ENCODE measurements at regions not wholly inside any gene's neighbourhood (a gene's known extent, or its start where the extent isn't known, plus 50 kb on each side); places are given as distances from the start of the nearest gene placed in this dataset.

- Histone ChIP-seq H3K27me3 (no peaks in the 10 kb centered on the region), H3K9me3 (ENCODE audit: low read depth) (no peaks in the 10 kb centered on the region), H3K79me2 (ENCODE audit: low read depth) (no peaks in the 10 kb centered on the region), H3K9ac (no peak overlapping the region), H3K4me1 (no peaks in the 10 kb centered on the region), H3K4me3 (no peak overlapping the region), H3F3A (ENCODE audit: low read depth) (no peaks in the 10 kb centered on the region), H2AFZ (replicated peaks) (no peak overlapping the region), H4K20me1 (ENCODE audit: low read depth) (no peaks in the 10 kb centered on the region), H3K4me2 (no peak overlapping the region), H3K36me3 (no peaks in the 10 kb centered on the region), H3K27ac (no peak overlapping the region)
- no peak overlapping the region for H3K27ac Mint-ChIP-seq
- peaks cover 19% of the 10 kb centered on the region for H3K9me3 Mint-ChIP-seq
- no peak overlapping the region for H3K4me3 Mint-ChIP-seq
- TF ChIP-seq EZH2 (IDR thresholded peaks at IDR 0.05) (no peak), EZH2phosphoT487 (IDR thresholded peaks at IDR 0.05) (no peak), CTCF (IDR thresholded peaks at IDR 0.05) (no peak)
- DNase-seq (ENCODE audit: low spot score), result no peak
- H3K4me1 Mint-ChIP-seq, result no peaks in the 10 kb centered on the region
- H3K27me3 Mint-ChIP-seq (ENCODE audit: insufficient read depth, low read depth), result peaks cover 2% of the 10 kb centered on the region
- H3K36me3 Mint-ChIP-seq, result peaks cover 2% of the 10 kb centered on the region
Observed at GRCh38 chr3:43166406-43166805, 60.5 kb upstream of the POMGNT2 start.

- H3K79me2 ChIP-seq (ENCODE audit: low read depth), result no peaks in the 10 kb centered on the region
- DNase-seq (ENCODE audit: low spot score), result no peak
- Mint-ChIP-seq H3K4me1 (no peaks in the 10 kb centered on the region), H3K36me3 (peaks cover 2% of the 10 kb centered on the region), H3K27ac (no peak overlapping the region), H3K27me3 (ENCODE audit: insufficient read depth, low read depth) (peaks cover 1% of the 10 kb centered on the region), H3K4me3 (no peak overlapping the region), H3K9me3 (peaks cover 19% of the 10 kb centered on the region)
- H3K27me3 ChIP-seq, result no peaks in the 10 kb centered on the region
- no peaks in the 10 kb centered on the region for H3K36me3 ChIP-seq
- H3K4me3 ChIP-seq, result no peak overlapping the region
- no peaks in the 10 kb centered on the region for H3F3A ChIP-seq (ENCODE audit: low read depth)
- no peak overlapping the region for H3K9ac ChIP-seq
- H2AFZ ChIP-seq (replicated peaks), result no peak overlapping the region
- no peaks in the 10 kb centered on the region for H4K20me1 ChIP-seq (ENCODE audit: low read depth)
- no peak overlapping the region for H3K27ac ChIP-seq
- TF ChIP-seq EZH2 (IDR thresholded peaks at IDR 0.05) (no peak), EZH2phosphoT487 (IDR thresholded peaks at IDR 0.05) (no peak), CTCF (IDR thresholded peaks at IDR 0.05) (no peak)
- H3K4me1 ChIP-seq, result no peaks in the 10 kb centered on the region
- H3K4me2 ChIP-seq, result no peak overlapping the region
- H3K9me3 ChIP-seq (ENCODE audit: low read depth), result no peaks in the 10 kb centered on the region
Observed at GRCh38 chr3:43165786-43166185, 59.9 kb upstream of the POMGNT2 start.

- peaks cover 19% of the 10 kb centered on the region for H3K9me3 Mint-ChIP-seq
- H3K9me3 ChIP-seq (ENCODE audit: low read depth), result no peaks in the 10 kb centered on the region
- no peak overlapping the region for H3K27ac Mint-ChIP-seq
- peaks cover 2% of the 10 kb centered on the region for H3K36me3 Mint-ChIP-seq
- no peaks in the 10 kb centered on the region for H4K20me1 ChIP-seq (ENCODE audit: low read depth)
- TF ChIP-seq EZH2phosphoT487 (IDR thresholded peaks at IDR 0.05) (no peak), EZH2 (IDR thresholded peaks at IDR 0.05) (no peak), CTCF (IDR thresholded peaks at IDR 0.05) (no peak)
- no peaks in the 10 kb centered on the region for H3K4me1 Mint-ChIP-seq
- no peak overlapping the region for H2AFZ ChIP-seq (replicated peaks)
- H3K27me3 Mint-ChIP-seq (ENCODE audit: insufficient read depth, low read depth), result no peaks in the 10 kb centered on the region
- H3K9ac ChIP-seq, result no peak overlapping the region
- DNase-seq (ENCODE audit: low spot score), result no peak
- H3K4me2 ChIP-seq, result no peak overlapping the region
- H3K79me2 ChIP-seq (ENCODE audit: low read depth), result no peaks in the 10 kb centered on the region
- no peak overlapping the region for H3K27ac ChIP-seq
- no peaks in the 10 kb centered on the region for H3K27me3 ChIP-seq
- H3F3A ChIP-seq (ENCODE audit: low read depth), result no peaks in the 10 kb centered on the region
- H3K4me3 Mint-ChIP-seq, result no peak overlapping the region
- no peak overlapping the region for H3K4me3 ChIP-seq
- no peaks in the 10 kb centered on the region for H3K4me1 ChIP-seq
- H3K36me3 ChIP-seq, result no peaks in the 10 kb centered on the region
Observed at GRCh38 chr3:43163895-43164493, 58.1 kb upstream of the POMGNT2 start.
